WTC11 (cell line): ENCODE measurements at regions not wholly inside any gene's neighbourhood (a gene's known extent, or its start where the extent isn't known, plus 50 kb on each side); places are given as distances from the start of the nearest gene placed in this dataset.

ENCODE experiments used
- CREB1 ChIP-seq: sonication (generic); formaldehyde crosslinking; IDR thresholded peaks from 2 replicates; pipeline ENCODE4 v1.8.0; 2023; ENCODE audit warnings: mild to moderate bottlenecking, missing genetic modification reagents
- CTCF ChIP-seq: fragments of 200-600 bp; IDR thresholded peaks from 2 replicates; pipeline ENCODE4 v1.8.0; 2022; ENCODE audit warnings: antibody characterized with exemption
- FOXP1 ChIP-seq: sonication (generic); formaldehyde crosslinking; IDR thresholded peaks from 2 replicates; pipeline ENCODE4 v1.8.0; 2022; ENCODE audit warnings: missing genetic modification reagents, mild to moderate bottlenecking, moderate library complexity, borderline replicate concordance
- GRHL2 ChIP-seq: fragments of 250-450 bp; sonication (Bioruptor Pico); IDR thresholded peaks from 2 replicates; pipeline ENCODE4 v1.8.0; 2022; ENCODE audit warnings: mild to moderate bottlenecking, moderate library complexity; ENCODE audit not compliant: insufficient replicate concordance, severe bottlenecking
- GTF2I ChIP-seq: fragments of 250-450 bp; sonication (Bioruptor Pico); conservative IDR thresholded peaks from 2 replicates; pipeline ENCODE4 v1.4.0; 2021; ENCODE audit warnings: mild to moderate bottlenecking
- NFATC4 ChIP-seq: fragments of 250-450 bp; sonication (Bioruptor Pico); IDR thresholded peaks from 2 replicates; pipeline ENCODE4 v1.9.0; 2021; ENCODE audit warnings: mild to moderate bottlenecking
- NR2C2 ChIP-seq: sonication (generic); formaldehyde crosslinking; IDR thresholded peaks from 2 replicates; pipeline ENCODE4 v1.8.0; 2022; ENCODE audit warnings: mild to moderate bottlenecking, missing genetic modification reagents
- SOX15 ChIP-seq: fragments of 250-450 bp; sonication (Bioruptor Pico); IDR thresholded peaks from 2 replicates; pipeline ENCODE4 v1.9.0; 2021; ENCODE audit warnings: mild to moderate bottlenecking
- TCF7 ChIP-seq: sonication (generic); formaldehyde crosslinking; IDR thresholded peaks from 2 replicates; pipeline ENCODE4 v1.8.0; 2022; ENCODE audit warnings: mild to moderate bottlenecking, low read depth, missing genetic modification reagents, moderate library complexity
- USF1 ChIP-seq: sonication (generic); formaldehyde crosslinking; IDR thresholded peaks from 2 replicates; pipeline ENCODE4 v1.8.0; 2022; ENCODE audit warnings: mild to moderate bottlenecking, missing genetic modification reagents
- ZNF232 ChIP-seq: sonication (generic); formaldehyde crosslinking; IDR thresholded peaks from 2 replicates; pipeline ENCODE4 v1.8.0; 2022; ENCODE audit warnings: mild to moderate bottlenecking, missing genetic modification reagents

GRCh38 chr5:91244380-91245073 lies 138.6 kb downstream of the ARRDC3 start:
- TF ChIP-seq CTCF (no peak), USF1 (CRISPR knock-in tag) (no peak), TCF7 (CRISPR knock-in tag) (no peak), GTF2I (CRISPR knock-in tag) (no peak), NFATC4 (CRISPR knock-in tag) (no peak), GRHL2 (CRISPR knock-in tag) (no peak), FOXP1 (CRISPR knock-in tag) (no peak), CREB1 (CRISPR knock-in tag) (no peak), ZNF232 (CRISPR knock-in tag) (no peak), SOX15 (CRISPR knock-in tag) (no peak), NR2C2 (CRISPR knock-in tag) (no peak)
